Ovary (tissue), 7 donors: ENCODE measurements at regions not wholly inside any gene's neighbourhood (a gene's known extent, or its start where the extent isn't known, plus 50 kb on each side); places are given as distances from the start of the nearest gene placed in this dataset.

Experiments used
- DNase-seq, 5 donors: peaks; one replicate each; pipeline ENCODE4 v3.0.0-alpha.2; 2019 to 2020
- H3K27ac ChIP-seq, 2 donors: fragments of 200-600 bp; one replicate each; pipeline versions ENCODE4 v1.5.1 to v1.8.0; 2019 to 2022
- H3K27me3 ChIP-seq: fragments of 200-600 bp; one replicate; pipeline ENCODE4 v1.8.0; 2022
- H3K36me3 ChIP-seq: fragments of 200-600 bp; sonication (generic); one replicate; pipeline ENCODE4 v1.5.1; 2019
- H3K4me1 ChIP-seq: one replicate; pipeline ENCODE4 v1.8.1; 2013; ENCODE audit warnings: mild to moderate bottlenecking, moderate library complexity; ENCODE audit not compliant: insufficient read depth
- H3K4me3 ChIP-seq: fragments of 200-600 bp; sonication (generic); one replicate; pipeline ENCODE4 v1.5.1; 2017
- H3K9me3 ChIP-seq, 2 donors: fragments of 200-600 bp in 1 of 2; sonication (generic) in 1 of 2; one replicate each; pipeline versions ENCODE4 v1.5.1 to v1.8.1; 2013 to 2019; ENCODE audit warnings: mild to moderate bottlenecking in 1 of 2, moderate library complexity in 1 of 2
- CTCF ChIP-seq, 3 donors: fragments of 450-650 bp in 2 of 3; fragments of 200-600 bp in 1 of 3; IDR thresholded peaks; one replicate each; pipeline versions ENCODE4 v1.5.1 to v1.8.0; 2016 to 2022; ENCODE audit warnings: antibody characterized with exemption in 3 of 3, mild to moderate bottlenecking in 1 of 3
- EP300 ChIP-seq: sonication (generic); formaldehyde crosslinking; IDR thresholded peaks from one replicate; pipeline ENCODE4 v1.6.1; 2017; ENCODE audit warnings: antibody characterized with exemption
- POLR2A ChIP-seq: fragments of 450-650 bp; IDR thresholded peaks from one replicate; pipeline ENCODE4 v1.6.1; 2017; ENCODE audit warnings: antibody characterized with exemption, mild to moderate bottlenecking, moderate library complexity
- WGBS, 3 donors: extraction: QIAGEN DNeasy Blood & Tissue Kit in 1 of 3; methylation state at CpG; one replicate each; pipeline versions ENCODE4 v1.1.5 to v1.1.7; 2013 to 2017; 5-methylcytosine and 5-hydroxymethylcytosine counted together
- intact Hi-C, 4 donors: fragments of 100-400 bp; cut with DNase I; formaldehyde crosslinking; loops; one replicate each; pipeline versions ENCODE4 v1.11.0 to v1.15.1; 2022 to 2023
- donor health status: DM: no; HTN: no; CAD: no; lungs with moderate emphysema.
- donor health status: DM: no; HTN: no; CAD: no.
- donor health status: Bipolar disorder and iron deficiency.
- donor health status: DM: no; HTN: no; CAD: no.
- donor health status: DM: yes; HTN: yes; CAD: no.

- no peak overlapping the region for H3K27ac ChIP-seq
- TF ChIP-seq CTCF (IDR thresholded peaks at IDR 0.05): no peak
- no peak for TF ChIP-seq POLR2A
- no peak for TF ChIP-seq EP300
- 38 to 50% (median 43%) methylated on average over 2 of the region's 2 CpGs for WGBS, 3 donors
- no peaks in the 10 kb centered on the region for H3K36me3 ChIP-seq
- no peak overlapping the region for H3K4me3 ChIP-seq
- H3K4me1 ChIP-seq: no peaks in the 10 kb centered on the region
- H3K9me3 ChIP-seq: no peaks in the 10 kb centered on the region
- no peaks in the 10 kb centered on the region for H3K27me3 ChIP-seq
- intact Hi-C loops: no loop called here
- DNase-seq: no peak
Observed at GRCh38 chr6:126112171-126112632, 125.9 kb downstream of the TRMT11 start.

GRCh38 chr6:126113261-126113660 is 126.9 kb downstream of the TRMT11 start:
- WGBS, 3 donors: 96 to 98% (median 96%) methylated on average over 1 of the region's 1 CpG
- TF ChIP-seq CTCF (IDR thresholded peaks at IDR 0.05): no peak
- TF ChIP-seq POLR2A: no peak
- no peak for TF ChIP-seq EP300
- no peak overlapping the region for H3K27ac ChIP-seq
- intact Hi-C loops: no loop called here
- no peaks in the 10 kb centered on the region for H3K9me3 ChIP-seq
- no peaks in the 10 kb centered on the region for H3K27me3 ChIP-seq
- H3K4me1 ChIP-seq: no peaks in the 10 kb centered on the region
- H3K4me3 ChIP-seq: no peak overlapping the region
- no peaks in the 10 kb centered on the region for H3K36me3 ChIP-seq
- DNase-seq: no peak

- no peaks in the 10 kb centered on the region for H3K36me3 ChIP-seq
- no peak overlapping the region for H3K27ac ChIP-seq
- intact Hi-C loops: no loop called here
- DNase-seq: no peak
- H3K27me3 ChIP-seq: no peaks in the 10 kb centered on the region
- no peak overlapping the region for H3K4me3 ChIP-seq
- WGBS, 3 donors: 94 to 96% (median 96%) methylated on average over 2 of the region's 2 CpGs
- TF ChIP-seq EP300 (no peak), POLR2A (no peak), CTCF (IDR thresholded peaks at IDR 0.05) (no peak)
- no peaks in the 10 kb centered on the region for H3K4me1 ChIP-seq
- H3K9me3 ChIP-seq: no peaks in the 10 kb centered on the region
Observed at GRCh38 chr6:126117251-126117650, 130.9 kb downstream of the TRMT11 start.

GRCh38 chr6:126118058-126118755 is 131.9 kb downstream of the TRMT11 start:
- Histone ChIP-seq H3K9me3 (no peaks in the 10 kb centered on the region), H3K27me3 (no peaks in the 10 kb centered on the region), H3K27ac (no peak overlapping the region), H3K36me3 (no peaks in the 10 kb centered on the region), H3K4me1 (no peaks in the 10 kb centered on the region), H3K4me3 (no peak overlapping the region)
- intact Hi-C loops: no loop called here
- WGBS, 3 donors: 34 to 41% (median 35%) methylated on average over 4 of the region's 4 CpGs
- DNase-seq: no peak
- TF ChIP-seq CTCF (IDR thresholded peaks at IDR 0.05) (no peak), EP300 (no peak), POLR2A (no peak)
